Tibial nerve (tissue), 4 donors: ENCODE measurements at regions not wholly inside any gene's neighbourhood (a gene's known extent, or its start where the extent isn't known, plus 50 kb on each side); places are given as distances from the start of the nearest gene placed in this dataset.
"Not testable (repeated sequence)": the region's sequence is repeated elsewhere in the genome, so short reads cannot be mapped to it uniquely, and the experiment has no call there.

Experiments used
- DNase-seq, 2 donors: peaks; one replicate each; pipeline ENCODE4 v3.0.0-alpha.2; 2019; ENCODE audit warnings: low spot score in 2 of 2
- H3K27ac ChIP-seq, 4 donors: fragments of 200-600 bp; sonication (generic) in 3 of 4; one replicate each; pipeline ENCODE4 v1.5.1; 2017 to 2019; ENCODE audit warnings: mild to moderate bottlenecking in 1 of 4
- H3K27me3 ChIP-seq, 2 donors: fragments of 200-600 bp; sonication (generic) in 1 of 2; one replicate each; pipeline versions ENCODE4 v1.5.1 to v1.6.0; 2017 to 2019
- H3K36me3 ChIP-seq, 3 donors: fragments of 200-600 bp; sonication (generic); one replicate each; pipeline ENCODE4 v1.5.1; 2018 to 2019
- H3K4me1 ChIP-seq, 4 donors: fragments of 200-600 bp; sonication (generic) in 3 of 4; one replicate each; pipeline ENCODE4 v1.5.1; 2017 to 2019
- H3K4me3 ChIP-seq, 4 donors: fragments of 200-600 bp; sonication (generic) in 3 of 4; one replicate each; pipeline ENCODE4 v1.5.1; 2017 to 2019; ENCODE audit warnings: mild to moderate bottlenecking in 1 of 4, moderate library complexity in 1 of 4
- H3K9me3 ChIP-seq, 4 donors: fragments of 200-600 bp; sonication (generic) in 3 of 4; one replicate each; pipeline ENCODE4 v1.5.1; 2017 to 2019
- CTCF ChIP-seq, 5 experiments: fragments of 200-600 bp in 3 of 5; fragments of 450-650 bp in 2 of 5; sonication (generic) in 3 of 5; IDR thresholded peaks; one replicate each; pipeline ENCODE4 v1.5.1; 2016 to 2019; ENCODE audit warnings: antibody characterized with exemption in 5 of 5, mild to moderate bottlenecking in 3 of 5, moderate library complexity in 2 of 5
- EP300 ChIP-seq, 2 donors: sonication (generic); formaldehyde crosslinking; IDR thresholded peaks; one replicate each; pipeline ENCODE4 v1.6.1; 2017; ENCODE audit warnings: antibody characterized with exemption in 2 of 2, mild to moderate bottlenecking in 1 of 2
- POLR2A ChIP-seq, 2 donors: fragments of 450-650 bp; IDR thresholded peaks; one replicate each; pipeline ENCODE4 v1.6.1; 2017; ENCODE audit warnings: antibody characterized with exemption in 2 of 2, mild to moderate bottlenecking in 2 of 2, moderate library complexity in 2 of 2
- WGBS, 2 donors: methylation state at CpG; one replicate each; pipeline ENCODE4 v1.1.5; 2018; 5-methylcytosine and 5-hydroxymethylcytosine counted together

GRCh38 chr9:68603371-68603770, 62.7 kb upstream of the TMEM252 start:
- H3K36me3 ChIP-seq = no peaks in the 10 kb centered on the region
- H3K4me3 ChIP-seq = no peak overlapping the region
- no peaks in the 10 kb centered on the region for H3K4me1 ChIP-seq
- H3K27me3 ChIP-seq = no peaks in the 10 kb centered on the region
- no peak overlapping the region for H3K27ac ChIP-seq
- no peak for DNase-seq
- TF ChIP-seq CTCF (IDR thresholded peaks at IDR 0.05) (no peak), EP300 (IDR thresholded peaks at IDR 0.05) (no peak), POLR2A (IDR thresholded peaks at IDR 0.05) (no peak)
- WGBS, 2 donors = 83 to 86% methylated on average over 2 of the region's 2 CpGs
- H3K9me3 ChIP-seq = no peaks in the 10 kb centered on the region

- Histone ChIP-seq H3K4me3 (no peak overlapping the region), H3K27me3 (no peaks in the 10 kb centered on the region), H3K36me3 (no peaks in the 10 kb centered on the region), H3K4me1 (no peaks in the 10 kb centered on the region), H3K27ac (no peak overlapping the region), H3K9me3 (no peaks in the 10 kb centered on the region)
- no peak for TF ChIP-seq EP300 (IDR thresholded peaks at IDR 0.05)
- no peak for TF ChIP-seq POLR2A (IDR thresholded peaks at IDR 0.05)
- TF ChIP-seq CTCF (IDR thresholded peaks at IDR 0.05) = no peak
- 82 to 86% methylated on average over 17 of the region's 17 CpGs for WGBS, 2 donors
- DNase-seq = no peak
These were observed 68.1 kb upstream of the TMEM252 start for GRCh38 chr9:68608763-68609162.

- Histone ChIP-seq H3K36me3 (no peaks in the 10 kb centered on the region), H3K4me1 (no peaks in the 10 kb centered on the region), H3K9me3 (peaks cover 0 to 7% (median 0%) of the 10 kb centered on the region in 4 donors), H3K27ac (no peak overlapping the region), H3K27me3 (no peaks in the 10 kb centered on the region), H3K4me3 (no peak overlapping the region)
- TF ChIP-seq EP300 (IDR thresholded peaks at IDR 0.05) = no peak
- no peak for TF ChIP-seq CTCF (IDR thresholded peaks at IDR 0.05)
- no peak for TF ChIP-seq POLR2A (IDR thresholded peaks at IDR 0.05)
- no peak for DNase-seq
- WGBS, 2 donors = 77 to 84% methylated on average over 6 to 7 of the region's 7 CpGs
These were observed 69.3 kb upstream of the TMEM252 start for GRCh38 chr9:68609901-68610415.

- H3K27me3 ChIP-seq = no peaks in the 10 kb centered on the region
- H3K9me3 ChIP-seq = peaks cover 0 to 18% (median 0%) of the 10 kb centered on the region in 4 donors
- no peaks in the 10 kb centered on the region for H3K36me3 ChIP-seq
- TF ChIP-seq CTCF (IDR thresholded peaks at IDR 0.05) (no peak), EP300 (IDR thresholded peaks at IDR 0.05) (no peak), POLR2A (IDR thresholded peaks at IDR 0.05) (no peak)
- no peak overlapping the region for H3K27ac ChIP-seq
- H3K4me3 ChIP-seq = no peak overlapping the region
- 81 to 89% methylated on average over 4 of the region's 4 CpGs for WGBS, 2 donors
- no peak for DNase-seq
- no peaks in the 10 kb centered on the region for H3K4me1 ChIP-seq
These were observed 73.4 kb upstream of the TMEM252 start for GRCh38 chr9:68614121-68614520.

GRCh38 chr9:68617011-68617410, 76.3 kb upstream of the TMEM252 start:
- 97 to 100% methylated on average over 9 to 23 of the region's 32 CpGs for WGBS, 2 donors
- not testable (repeated sequence) for H3K4me1 ChIP-seq, H3K36me3 ChIP-seq, H3K4me3 ChIP-seq, H3K27me3 ChIP-seq, DNase-seq, H3K27ac ChIP-seq
- H3K9me3 ChIP-seq = peaks cover 0 to 18% (median 0%) of the 10 kb centered on the region in 4 donors

GRCh38 chr9:68619072-68619471, 78.4 kb upstream of the TMEM252 start:
- H3K9me3 ChIP-seq = peaks cover 0 to 18% (median 0%) of the 10 kb centered on the region in 4 donors
- no peak for DNase-seq
- H3K36me3 ChIP-seq = no peaks in the 10 kb centered on the region

More at GRCh38 chr9:68619072-68619471, 78.4 kb upstream of the TMEM252 start:
- no peak for TF ChIP-seq CTCF (IDR thresholded peaks at IDR 0.05)
- no peak for TF ChIP-seq POLR2A (IDR thresholded peaks at IDR 0.05)
- TF ChIP-seq EP300 (IDR thresholded peaks at IDR 0.05) = no peak
- WGBS, 2 donors = 84 to 87% methylated on average over 4 of the region's 4 CpGs
- Histone ChIP-seq H3K4me1 (no peaks in the 10 kb centered on the region), H3K4me3 (no peak overlapping the region), H3K27ac (no peak overlapping the region), H3K27me3 (no peaks in the 10 kb centered on the region)
